IPS DF 6.9 (cell line): ENCODE measurements at regions not wholly inside any gene's neighbourhood (a gene's known extent, or its start where the extent isn't known, plus 50 kb on each side); places are given as distances from the start of the nearest gene placed in this dataset.

Experiments used
- DNase-seq: peaks from one replicate; pipeline ENCODE4 v3.0.0-alpha.2; 2013; ENCODE audit warnings: low read depth, low spot score
- H3K27ac ChIP-seq: one replicate; pipeline ENCODE4 v1.5.1; 2013; ENCODE audit warnings: low read length, control low read depth
- H3K27me3 ChIP-seq: 2 replicates; pipeline ENCODE4 v1.6.1; 2013; ENCODE audit warnings: mild to moderate bottlenecking, low read length; ENCODE audit not compliant: control insufficient read depth, insufficient read depth
- H3K36me3 ChIP-seq: 2 replicates; pipeline ENCODE4 v1.6.1; 2013; ENCODE audit warnings: low read length; ENCODE audit not compliant: control insufficient read depth, insufficient read depth
- H3K4me1 ChIP-seq: 2 replicates; pipeline ENCODE4 v1.6.1; 2013; ENCODE audit warnings: low read length; ENCODE audit not compliant: control insufficient read depth, insufficient read depth
- H3K4me3 ChIP-seq: 2 replicates; pipeline ENCODE4 v1.5.1; 2013; ENCODE audit warnings: mild to moderate bottlenecking, low read length
- H3K9me3 ChIP-seq: 2 replicates; pipeline ENCODE4 v1.6.1; 2013; ENCODE audit warnings: low read length, inconsistent platforms; ENCODE audit not compliant: control insufficient read depth, insufficient read depth
- WGBS: extraction: QIAGEN DNeasy Blood & Tissue Kit; methylation state at CpG from one replicate; pipeline ENCODE4 v1.1.7; 2013; ENCODE audit warnings: mixed read lengths, missing lambda C conversion rate; ENCODE audit not compliant: insufficient read length, insufficient coverage; 5-methylcytosine and 5-hydroxymethylcytosine counted together

GRCh38 chrX:4277122-4277521 is 563.7 kb upstream of the PRKX start:
- DNase-seq: no peak
- H3K36me3 ChIP-seq: no peaks in the 10 kb centered on the region
- no peaks in the 10 kb centered on the region for H3K4me1 ChIP-seq
- H3K27me3 ChIP-seq: no peaks in the 10 kb centered on the region
- no peaks in the 10 kb centered on the region for H3K9me3 ChIP-seq
- no peak overlapping the region for H3K4me3 ChIP-seq
- H3K27ac ChIP-seq: no peak overlapping the region
- no CpG with 5 or more reads among the region's 4 CpGs for WGBS

DNA sequence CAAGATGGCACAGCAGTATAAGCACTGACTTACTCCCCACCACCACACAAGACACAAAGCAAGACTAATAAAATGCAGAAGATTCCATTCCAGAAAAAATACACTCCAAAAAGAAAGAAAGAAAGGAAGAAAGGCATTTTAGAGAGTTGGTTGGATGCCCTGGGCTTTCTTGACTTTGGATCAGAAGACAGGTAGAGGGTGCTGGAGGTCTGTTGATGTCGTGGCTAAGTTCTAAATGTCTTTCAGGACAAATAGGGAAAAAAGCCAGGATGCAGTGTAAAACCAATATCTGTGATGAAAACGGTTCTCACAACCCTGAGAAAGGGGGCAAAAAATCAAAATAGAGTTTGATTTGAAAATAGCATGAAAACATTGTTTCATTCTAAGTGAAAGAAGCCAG is 555.2 kb upstream of the PRKX start:
- no peak overlapping the region for H3K4me3 ChIP-seq
- no peaks in the 10 kb centered on the region for H3K27me3 ChIP-seq
- no CpG with 5 or more reads among the region's 2 CpGs for WGBS
- H3K27ac ChIP-seq: no peak overlapping the region
- H3K36me3 ChIP-seq: no peaks in the 10 kb centered on the region
- no peaks in the 10 kb centered on the region for H3K9me3 ChIP-seq
- DNase-seq: no peak
- no peaks in the 10 kb centered on the region for H3K4me1 ChIP-seq

- H3K9me3 ChIP-seq: no peaks in the 10 kb centered on the region
- WGBS: no CpG with 5 or more reads among the region's 4 CpGs
- no peaks in the 10 kb centered on the region; the same call in 1 of the 2 replicates for H3K4me1 ChIP-seq
- no peak for DNase-seq
- no peaks in the 10 kb centered on the region for H3K27me3 ChIP-seq
- no peak overlapping the region for H3K4me3 ChIP-seq
- H3K27ac ChIP-seq: no peak overlapping the region
- no peaks in the 10 kb centered on the region for H3K36me3 ChIP-seq
These were observed 551.6 kb upstream of the PRKX start for GRCh38 chrX:4265036-4265435.

- H3K4me3 ChIP-seq: no peak overlapping the region
- H3K9me3 ChIP-seq: no peaks in the 10 kb centered on the region
- H3K36me3 ChIP-seq: no peaks in the 10 kb centered on the region
- no peaks in the 10 kb centered on the region for H3K27me3 ChIP-seq
- no peaks in the 10 kb centered on the region; the same call in 1 of the 2 replicates for H3K4me1 ChIP-seq
- no peak overlapping the region for H3K27ac ChIP-seq
- no peak for DNase-seq
- no CpG with 5 or more reads among the region's 8 CpGs for WGBS
These were observed 549.8 kb upstream of the PRKX start for GRCh38 chrX:4263030-4263803.

DNA sequence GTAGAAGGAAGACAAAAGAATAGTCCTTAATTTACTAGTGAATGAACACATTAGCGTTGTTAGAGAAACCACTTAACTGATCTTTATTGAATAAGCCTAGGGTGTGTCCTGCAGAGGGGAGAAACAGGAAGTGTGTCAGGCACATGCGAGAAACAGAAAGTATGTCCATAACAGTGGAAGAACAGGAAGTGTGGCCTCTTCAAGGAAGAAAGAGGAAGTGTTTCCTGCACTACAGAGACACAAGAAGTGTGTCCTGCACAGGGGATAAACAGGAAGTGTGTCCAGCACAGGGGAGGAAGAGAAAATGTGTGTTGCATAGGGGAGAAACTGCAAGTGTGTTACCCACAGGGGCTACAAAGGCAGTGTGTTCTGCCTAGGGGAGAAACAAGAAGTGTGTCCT is 539.6 kb upstream of the PRKX start:
- no peak for DNase-seq
- H3K9me3 ChIP-seq: no peaks in the 10 kb centered on the region
- no peaks in the 10 kb centered on the region for H3K36me3 ChIP-seq
- no peaks in the 10 kb centered on the region for H3K27me3 ChIP-seq
- H3K4me1 ChIP-seq: no peaks in the 10 kb centered on the region
- H3K27ac ChIP-seq: no peak overlapping the region
- no CpG with 5 or more reads among the region's 2 CpGs for WGBS
- H3K4me3 ChIP-seq: no peak overlapping the region

- no peak overlapping the region for H3K4me3 ChIP-seq
- no peaks in the 10 kb centered on the region for H3K4me1 ChIP-seq
- DNase-seq: no peak
- no peaks in the 10 kb centered on the region for H3K9me3 ChIP-seq
- H3K27me3 ChIP-seq: no peaks in the 10 kb centered on the region
- H3K36me3 ChIP-seq: no peaks in the 10 kb centered on the region
- no CpG with 5 or more reads among the region's 8 CpGs for WGBS
- H3K27ac ChIP-seq: no peak overlapping the region
These were observed 536.0 kb upstream of the PRKX start for GRCh38 chrX:4249401-4249800.

GRCh38 chrX:4243759-4244158 is 530.3 kb upstream of the PRKX start:
- Histone ChIP-seq H3K9me3 (no peaks in the 10 kb centered on the region), H3K27ac (no peak overlapping the region), H3K4me1 (no peaks in the 10 kb centered on the region), H3K4me3 (no peak overlapping the region), H3K27me3 (no peaks in the 10 kb centered on the region), H3K36me3 (no peaks in the 10 kb centered on the region)
- DNase-seq: no peak
- no CpG with 5 or more reads among the region's 2 CpGs for WGBS

DNA sequence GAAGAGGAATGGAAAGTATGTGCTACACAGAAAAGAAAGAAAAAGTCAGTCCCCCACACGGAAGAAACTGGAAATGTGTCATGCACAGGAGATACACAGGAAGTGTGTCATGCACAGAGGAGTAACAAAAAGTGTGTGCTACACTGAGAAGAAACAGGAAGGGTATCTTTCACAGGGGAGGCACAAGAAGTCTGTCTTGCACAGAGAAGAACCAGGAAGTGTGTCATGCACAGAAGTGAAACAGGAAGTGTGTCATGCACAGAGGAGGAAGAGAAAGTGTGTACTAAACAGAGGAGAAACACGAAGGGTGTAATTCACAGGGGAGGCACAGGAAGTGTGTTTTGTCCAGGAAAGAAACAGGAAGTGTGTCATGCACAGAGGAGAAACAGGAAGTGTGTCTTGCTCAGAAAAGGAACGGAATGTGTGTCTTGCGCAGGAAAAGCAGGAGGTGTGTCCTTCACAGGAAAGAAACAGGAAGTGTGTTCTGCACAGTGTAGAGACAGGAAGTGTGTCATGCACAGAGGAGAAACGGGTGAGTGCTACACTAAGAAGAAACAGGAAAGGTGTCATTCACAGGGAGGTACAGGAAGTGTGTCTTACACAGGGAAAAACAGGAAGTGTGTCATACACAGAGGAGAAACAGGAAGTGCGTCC is 527.2 kb upstream of the PRKX start:
- no peaks in the 10 kb centered on the region for H3K9me3 ChIP-seq
- WGBS: no CpG with 5 or more reads among the region's 6 CpGs

GRCh38 chrX:4239650-4240540 is 526.4 kb upstream of the PRKX start:
- no peak overlapping the region for H3K4me3 ChIP-seq
- WGBS: no CpG with 5 or more reads among the region's 5 CpGs
- DNase-seq: no peak

More for the DNA sequence above, 527.2 kb upstream of the PRKX start:
- no peak for DNase-seq
- Histone ChIP-seq H3K4me1 (no peaks in the 10 kb centered on the region), H3K36me3 (no peaks in the 10 kb centered on the region), H3K27ac (no peak overlapping the region), H3K4me3 (no peak overlapping the region), H3K27me3 (no peaks in the 10 kb centered on the region)

GRCh38 chrX:4238916-4239315 is 525.5 kb upstream of the PRKX start:
- no peaks in the 10 kb centered on the region for H3K36me3 ChIP-seq
- no CpG with 5 or more reads among the region's 3 CpGs for WGBS
- H3K9me3 ChIP-seq: no peaks in the 10 kb centered on the region
- DNase-seq: no peak
- no peaks in the 10 kb centered on the region for H3K4me1 ChIP-seq
- no peak overlapping the region for H3K27ac ChIP-seq
- no peak overlapping the region for H3K4me3 ChIP-seq
- H3K27me3 ChIP-seq: no peaks in the 10 kb centered on the region

More at GRCh38 chrX:4239650-4240540, 526.4 kb upstream of the PRKX start:
- Histone ChIP-seq H3K4me1 (no peaks in the 10 kb centered on the region), H3K36me3 (no peaks in the 10 kb centered on the region), H3K27me3 (no peaks in the 10 kb centered on the region), H3K27ac (no peak overlapping the region), H3K9me3 (no peaks in the 10 kb centered on the region)
